ENCODE measurements at regions not wholly inside any gene's neighbourhood (a gene's known extent, or its start where the extent isn't known, plus 50 kb on each side); places are given as distances from the start of the nearest gene placed in this dataset.

DNA sequence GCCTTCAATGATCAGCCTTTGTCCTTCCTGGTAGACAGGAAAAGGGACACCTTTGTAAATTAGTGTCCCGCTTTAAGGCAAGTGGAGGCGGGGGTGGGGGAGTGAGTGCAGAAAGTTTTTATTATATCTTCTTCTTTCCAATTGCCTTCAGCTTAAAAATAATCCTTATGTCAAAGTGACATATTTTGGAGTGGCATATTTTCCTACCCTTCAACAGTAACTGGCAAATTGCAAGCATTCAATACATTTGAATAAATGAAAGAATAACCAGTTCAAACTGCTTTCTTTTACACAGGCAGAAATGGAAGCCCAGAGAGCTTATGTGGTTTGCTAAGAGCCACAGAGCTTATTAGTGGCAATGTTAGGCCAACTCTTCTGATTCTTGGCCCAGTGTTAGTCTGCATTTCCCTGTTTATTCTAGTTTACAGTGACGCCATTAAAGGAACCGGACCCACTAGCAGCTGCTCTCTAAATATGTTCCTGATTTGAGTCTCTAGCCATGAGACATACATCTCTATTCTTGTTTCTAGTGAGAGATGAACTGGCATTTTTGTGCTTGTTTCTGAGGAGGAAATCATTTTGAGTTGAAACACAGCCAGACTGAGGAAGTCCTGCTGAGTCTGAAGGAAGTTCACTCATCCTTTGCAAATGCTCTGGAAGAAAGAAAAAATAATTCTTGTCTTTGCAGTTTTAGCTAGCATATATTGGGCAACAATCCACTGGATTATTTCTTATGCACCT is 468.7 kb downstream of the NOVA1 start:
- H3K27me3 ChIP-seq, result no peaks in the 10 kb centered on the region
- no peaks in the 10 kb centered on the region for H3K4me1 ChIP-seq (ENCODE audit: insufficient read depth)
- intact Hi-C loops (cut with DNase I), result no loop called here
- no peaks in the 10 kb centered on the region for H3K36me3 ChIP-seq
- H3K9me3 ChIP-seq, result no peaks in the 10 kb centered on the region
- no peak overlapping the region for H3K4me3 ChIP-seq
- no peak for DNase-seq
- 55 to 88% (median 83%) methylated on average over 4 of the region's 4 CpGs for WGBS, 3 donors
- H3K27ac ChIP-seq, result no peak overlapping the region
- TF ChIP-seq CTCF (IDR thresholded peaks at IDR 0.05), result no peak
- no peak for TF ChIP-seq EP300 (IDR thresholded peaks at IDR 0.05)
- TF ChIP-seq POLR2A (IDR thresholded peaks at IDR 0.05), result no peak

- Histone ChIP-seq H3K36me3 (no peaks in the 10 kb centered on the region), H3K4me1 (ENCODE audit: insufficient read depth) (no peaks in the 10 kb centered on the region), H3K4me3 (no peak overlapping the region), H3K27ac (no peak overlapping the region), H3K27me3 (no peaks in the 10 kb centered on the region), H3K9me3 (no peaks in the 10 kb centered on the region)
- intact Hi-C loops (cut with DNase I), result no loop called here
- 31 to 48% (median 37%) methylated on average over 2 of the region's 2 CpGs for WGBS, 3 donors
- no peak for TF ChIP-seq POLR2A (IDR thresholded peaks at IDR 0.05)
- no peak for TF ChIP-seq EP300 (IDR thresholded peaks at IDR 0.05)
- TF ChIP-seq CTCF (IDR thresholded peaks at IDR 0.05), result no peak
- no peak for DNase-seq
Observed at GRCh38 chr14:26124896-26125438, 472.9 kb downstream of the NOVA1 start.

DNA sequence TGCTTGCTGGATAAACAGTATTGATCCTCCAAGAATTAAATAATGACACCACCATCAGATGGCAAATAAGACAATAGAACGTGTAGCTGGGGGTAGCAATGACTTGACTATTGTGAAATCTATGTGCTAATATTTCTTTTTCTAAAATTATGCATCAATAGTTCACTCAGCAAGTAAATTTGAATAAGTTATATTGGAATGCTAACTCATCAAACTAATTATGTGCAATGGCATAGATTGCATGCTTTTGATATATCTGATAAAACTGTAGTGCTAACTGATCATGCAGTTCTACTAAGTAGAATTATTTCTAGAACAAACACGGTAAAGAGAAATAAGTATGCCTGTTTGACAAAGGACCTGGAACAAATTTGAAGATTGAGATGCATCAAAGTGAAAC is 474.4 kb downstream of the NOVA1 start:
- H3K36me3 ChIP-seq, result no peaks in the 10 kb centered on the region
- H3K9me3 ChIP-seq, result no peaks in the 10 kb centered on the region
- TF ChIP-seq POLR2A (IDR thresholded peaks at IDR 0.05), result no peak
- no peak for TF ChIP-seq CTCF (IDR thresholded peaks at IDR 0.05)
- no peak for TF ChIP-seq EP300 (IDR thresholded peaks at IDR 0.05)
- intact Hi-C loops (cut with DNase I), result no loop called here
- DNase-seq, result no peak
- WGBS, 3 donors, result 72 to 89% (median 84%) methylated on average over 2 of the region's 2 CpGs
- H3K27ac ChIP-seq, result no peak overlapping the region
- no peak overlapping the region for H3K4me3 ChIP-seq
- H3K27me3 ChIP-seq, result no peaks in the 10 kb centered on the region
- H3K4me1 ChIP-seq (ENCODE audit: insufficient read depth), result no peaks in the 10 kb centered on the region

GRCh38 chr14:26121181-26121580 is 476.7 kb downstream of the NOVA1 start:
- 87 to 88% (median 88%) methylated on average over 3 of the region's 3 CpGs for WGBS, 3 donors

More at GRCh38 chr14:26121181-26121580, 476.7 kb downstream of the NOVA1 start:
- H3K9me3 ChIP-seq, result no peaks in the 10 kb centered on the region
- H3K4me3 ChIP-seq, result no peak overlapping the region
- TF ChIP-seq CTCF (IDR thresholded peaks at IDR 0.05) (no peak), POLR2A (IDR thresholded peaks at IDR 0.05) (no peak), EP300 (IDR thresholded peaks at IDR 0.05) (no peak)
- no peaks in the 10 kb centered on the region for H3K4me1 ChIP-seq (ENCODE audit: insufficient read depth)
- intact Hi-C loops (cut with DNase I), result no loop called here
- no peak overlapping the region for H3K27ac ChIP-seq
- DNase-seq, result no peak
- no peaks in the 10 kb centered on the region for H3K36me3 ChIP-seq
- no peaks in the 10 kb centered on the region for H3K27me3 ChIP-seq

Measured in ovary (tissue), 7 donors.